Spleen (tissue), 11 donors: ENCODE measurements at regions not wholly inside any gene's neighbourhood (a gene's known extent, or its start where the extent isn't known, plus 50 kb on each side); places are given as distances from the start of the nearest gene placed in this dataset.

Experiments used
- DNase-seq: peaks from one replicate; pipeline ENCODE4 v3.0.0-alpha.2; 2020
- H3K27ac ChIP-seq, 8 donors: fragments of 200-600 bp; sonication (generic) in 7 of 8; 1 replicate in 4 of 8; 2 replicates in 4 of 8; pipeline versions ENCODE4 v1.5.0 to v1.8.0; 2016 to 2021; ENCODE audit warnings: inconsistent platforms in 4 of 8, mild to moderate bottlenecking in 4 of 8, moderate library complexity in 1 of 8
- H3K27me3 ChIP-seq, 7 donors: fragments of 200-600 bp; sonication (generic) in 6 of 7; replicated peaks in 1 of 7; 1 replicate in 4 of 7; 2 replicates in 3 of 7; pipeline versions ENCODE4 v1.5.0 to v1.8.0; 2016 to 2021; ENCODE audit warnings: inconsistent platforms in 3 of 7, mild to moderate bottlenecking in 1 of 7
- H3K36me3 ChIP-seq, 6 donors: fragments of 200-600 bp; sonication (generic) in 5 of 6; 1 replicate in 4 of 6; 2 replicates in 2 of 6; pipeline versions ENCODE4 v1.5.0 to v1.8.0; 2016 to 2021; ENCODE audit warnings: inconsistent platforms in 2 of 6
- H3K4me1 ChIP-seq, 6 donors: fragments of 200-600 bp; sonication (generic) in 5 of 6; 1 replicate in 3 of 6; 2 replicates in 3 of 6; pipeline versions ENCODE4 v1.5.0 to v1.8.0; 2016 to 2021; ENCODE audit warnings: inconsistent platforms in 3 of 6
- H3K4me3 ChIP-seq, 8 donors: fragments of 200-600 bp; sonication (generic) in 7 of 8; 1 replicate in 4 of 8; 2 replicates in 4 of 8; pipeline versions ENCODE4 v1.5.0 to v1.8.0; 2016 to 2021; ENCODE audit warnings: inconsistent platforms in 4 of 8, mild to moderate bottlenecking in 4 of 8, moderate library complexity in 2 of 8
- H3K9me3 ChIP-seq, 8 donors: fragments of 200-600 bp; sonication (generic) in 7 of 8; 1 replicate in 4 of 8; 2 replicates in 4 of 8; pipeline versions ENCODE4 v1.5.0 to v1.8.0; 2016 to 2021; ENCODE audit warnings: inconsistent platforms in 4 of 8
- POLR2A ChIP-seq, 3 donors: fragments of 450-650 bp; IDR thresholded peaks; one replicate each; pipeline ENCODE4 v1.5.1; 2017; ENCODE audit warnings: antibody characterized with exemption in 3 of 3, mild to moderate bottlenecking in 1 of 3
- POLR2AphosphoS5 ChIP-seq, 3 donors: sonication (generic); formaldehyde crosslinking; IDR thresholded peaks; one replicate each; pipeline ENCODE4 v1.5.1; 2017; ENCODE audit warnings: antibody characterized with exemption in 3 of 3
- WGBS, 5 donors: extraction: QIAGEN DNeasy Blood & Tissue Kit in 3 of 5; methylation state at CpG; one replicate each; pipeline versions ENCODE4 v1.1.5 to v1.1.7; 2013 to 2018; 5-methylcytosine and 5-hydroxymethylcytosine counted together
- intact Hi-C: fragments of 100-400 bp; cut with DNase I; formaldehyde crosslinking; loops from one replicate; pipeline ENCODE4 v1.15.0; 2023; ENCODE audit warnings: low total_unique reads
- TF ChIP-seq, protein P1 (sequence below), 11 experiments: fragments of 200-600 bp in 7 of 11; fragments of 450-650 bp in 4 of 11; sonication (generic) in 4 of 11; IDR thresholded peaks in 8 of 11; conservative IDR thresholded peaks in 3 of 11; 1 replicate in 7 of 11; 2 replicates in 4 of 11; pipeline versions ENCODE4 v1.4.0 to v1.8.0; 2016 to 2021; ENCODE audit warnings: antibody characterized with exemption in 11 of 11, inconsistent platforms in 4 of 11, mild to moderate bottlenecking in 1 of 11
- donor health status: healthy with polysubstance abuse.
- donor health status: DM: no; HTN: no; CAD: no; lungs with moderate emphysema.
- donor health status: DM: no; HTN: no; CAD: no.
- donor health status: Bipolar disorder and iron deficiency.
- donor health status: healthy.
- donor health status: DM: no; HTN: no; CAD: no.
- donor health status: DM: yes; HTN: yes; CAD: no.

DNA sequence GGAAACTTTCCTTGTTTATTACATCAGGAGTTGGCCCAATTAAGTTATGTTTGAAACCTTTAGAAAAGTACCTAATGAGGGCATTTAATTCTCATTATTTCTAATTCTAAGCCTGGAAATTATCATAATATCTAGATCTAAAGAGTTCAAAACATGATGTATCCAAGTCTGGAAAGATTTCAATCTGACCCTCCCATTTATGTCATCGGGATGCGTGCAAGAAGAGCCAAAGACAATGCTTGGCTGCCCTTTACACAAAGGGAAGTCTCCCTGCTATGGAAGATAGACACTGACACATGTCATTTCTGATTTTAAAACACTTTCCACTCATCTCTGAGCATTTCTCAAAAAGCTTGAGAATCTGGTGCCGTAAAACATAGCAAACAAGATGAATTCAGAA is 222.4 kb downstream of the ANTXR2 start:
- no peak overlapping the region for H3K27ac ChIP-seq
- 92 to 99% (median 98%) methylated on average over 3 of the region's 3 CpGs for WGBS, 5 donors
- TF ChIP-seq POLR2AphosphoS5 (IDR thresholded peaks at IDR 0.05) (no peak), POLR2A (IDR thresholded peaks at IDR 0.05) (no peak)
- TF ChIP-seq, protein P1, sequence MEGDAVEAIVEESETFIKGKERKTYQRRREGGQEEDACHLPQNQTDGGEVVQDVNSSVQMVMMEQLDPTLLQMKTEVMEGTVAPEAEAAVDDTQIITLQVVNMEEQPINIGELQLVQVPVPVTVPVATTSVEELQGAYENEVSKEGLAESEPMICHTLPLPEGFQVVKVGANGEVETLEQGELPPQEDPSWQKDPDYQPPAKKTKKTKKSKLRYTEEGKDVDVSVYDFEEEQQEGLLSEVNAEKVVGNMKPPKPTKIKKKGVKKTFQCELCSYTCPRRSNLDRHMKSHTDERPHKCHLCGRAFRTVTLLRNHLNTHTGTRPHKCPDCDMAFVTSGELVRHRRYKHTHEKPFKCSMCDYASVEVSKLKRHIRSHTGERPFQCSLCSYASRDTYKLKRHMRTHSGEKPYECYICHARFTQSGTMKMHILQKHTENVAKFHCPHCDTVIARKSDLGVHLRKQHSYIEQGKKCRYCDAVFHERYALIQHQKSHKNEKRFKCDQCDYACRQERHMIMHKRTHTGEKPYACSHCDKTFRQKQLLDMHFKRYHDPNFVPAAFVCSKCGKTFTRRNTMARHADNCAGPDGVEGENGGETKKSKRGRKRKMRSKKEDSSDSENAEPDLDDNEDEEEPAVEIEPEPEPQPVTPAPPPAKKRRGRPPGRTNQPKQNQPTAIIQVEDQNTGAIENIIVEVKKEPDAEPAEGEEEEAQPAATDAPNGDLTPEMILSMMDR (IDR thresholded peaks at IDR 0.05 in 8 of 11, conservative IDR thresholded peaks at IDR 0.05 in 3 of 11), result no peak
- no peak for DNase-seq
- H3K4me3 ChIP-seq, result no peak overlapping the region
- H3K27me3 ChIP-seq, result no peaks in the 10 kb centered on the region
- no peaks in the 10 kb centered on the region for H3K9me3 ChIP-seq
- H3K4me1 ChIP-seq, result no peaks in the 10 kb centered on the region
- no peaks in the 10 kb centered on the region for H3K36me3 ChIP-seq
- intact Hi-C loops, result no loop called here

DNA sequence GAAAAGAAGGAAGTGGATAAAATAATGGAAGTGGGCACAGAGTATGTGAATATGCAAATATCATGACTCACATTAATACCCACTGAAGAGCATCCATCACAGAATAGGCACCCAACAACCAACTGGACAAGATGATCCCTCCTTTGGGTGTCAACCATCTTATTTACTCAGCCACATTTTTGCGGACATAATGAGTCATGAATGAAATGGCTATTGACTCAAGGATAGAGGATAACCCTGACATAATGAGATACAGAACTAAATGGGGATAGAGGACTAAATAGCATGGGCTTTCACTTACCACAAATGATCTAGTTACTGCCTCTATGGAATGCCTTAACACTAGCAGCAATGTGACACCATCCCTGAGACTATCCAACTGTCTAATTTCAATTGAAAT is 224.7 kb downstream of the ANTXR2 start:
- H3K27me3 ChIP-seq, result no peaks in the 10 kb centered on the region
- no peaks in the 10 kb centered on the region for H3K36me3 ChIP-seq
- DNase-seq, result no peak
- no peak for TF ChIP-seq POLR2AphosphoS5 (IDR thresholded peaks at IDR 0.05)
- TF ChIP-seq, protein P1 (IDR thresholded peaks at IDR 0.05 in 8 of 11, conservative IDR thresholded peaks at IDR 0.05 in 3 of 11), result no peak
- TF ChIP-seq POLR2A (IDR thresholded peaks at IDR 0.05), result no peak
- H3K27ac ChIP-seq, result no peak overlapping the region
- H3K4me1 ChIP-seq, result no peaks in the 10 kb centered on the region
- H3K4me3 ChIP-seq, result no peak overlapping the region
- H3K9me3 ChIP-seq, result peaks cover 0 to 19% (median 17%) of the 10 kb centered on the region in 8 donors
- intact Hi-C loops, result no loop called here
- 88 to 97% (median 94%) methylated on average over 1 of the region's 1 CpG for WGBS, 5 donors

GRCh38 chr4:79847411-79847810 is 225.6 kb downstream of the ANTXR2 start:
- no peaks in the 10 kb centered on the region for H3K27me3 ChIP-seq
- no peak overlapping the region for H3K4me3 ChIP-seq
- WGBS, 5 donors, result 92 to 96% (median 92%) methylated on average over 2 of the region's 2 CpGs
- no peak overlapping the region for H3K27ac ChIP-seq
- TF ChIP-seq POLR2A (IDR thresholded peaks at IDR 0.05) (no peak), POLR2AphosphoS5 (IDR thresholded peaks at IDR 0.05) (no peak)
- TF ChIP-seq, protein P1 (IDR thresholded peaks at IDR 0.05 in 8 of 11, conservative IDR thresholded peaks at IDR 0.05 in 3 of 11), result no peak
- DNase-seq, result no peak
- H3K9me3 ChIP-seq, result peaks cover 0 to 28% (median 26%) of the 10 kb centered on the region in 8 donors
- intact Hi-C loops, result no loop called here
- H3K36me3 ChIP-seq, result no peaks in the 10 kb centered on the region
- H3K4me1 ChIP-seq, result no peaks in the 10 kb centered on the region

- H3K4me1 ChIP-seq, result no peaks in the 10 kb centered on the region
- H3K27me3 ChIP-seq, result no peaks in the 10 kb centered on the region
- intact Hi-C loops, result no loop called here
- TF ChIP-seq POLR2A (IDR thresholded peaks at IDR 0.05) (no peak), POLR2AphosphoS5 (IDR thresholded peaks at IDR 0.05) (no peak)
- TF ChIP-seq, protein P1 (IDR thresholded peaks at IDR 0.05 in 8 of 11, conservative IDR thresholded peaks at IDR 0.05 in 3 of 11), result no peak
- H3K9me3 ChIP-seq, result peaks cover 0 to 66% (median 49%) of the 10 kb centered on the region in 8 donors
- no peaks in the 10 kb centered on the region for H3K36me3 ChIP-seq
- no peak overlapping the region for H3K27ac ChIP-seq
- no peak overlapping the region for H3K4me3 ChIP-seq
- DNase-seq, result no peak
Observed at GRCh38 chr4:79842162-79842561, 230.9 kb downstream of the ANTXR2 start.
